ENCODE measurements at regions not wholly inside any gene's neighbourhood (a gene's known extent, or its start where the extent isn't known, plus 50 kb on each side); places are given as distances from the start of the nearest gene placed in this dataset.

- no peak for DNase-seq
- Histone ChIP-seq H3K36me3 (ENCODE audit: insufficient read depth, low read length) (no peaks in the 10 kb centered on the region), H3K4me3 (ENCODE audit: low read depth in 1 of 2, low read length in 2 of 2) (no peak overlapping the region), H3K4me2 (ENCODE audit: insufficient read depth, low read length) (no peak overlapping the region), H3K27me3 (ENCODE audit: insufficient read depth, low read length, poor library complexity) (no peaks in the 10 kb centered on the region), H2AFZ (ENCODE audit: low read depth, low read length) (no peak overlapping the region), H3K27ac (ENCODE audit: low read length) (no peak overlapping the region), H4K20me1 (ENCODE audit: insufficient read depth, low read length) (no peaks in the 10 kb centered on the region), H3K79me2 (ENCODE audit: insufficient read depth, low read length) (no peaks in the 10 kb centered on the region), H3K9me3 (ENCODE audit: insufficient read depth, low read length, severe bottlenecking) (no peaks in the 10 kb centered on the region), H3K9ac (ENCODE audit: low read depth, low read length) (no peak overlapping the region), H3K4me1 (ENCODE audit: insufficient read depth, low read length) (no peaks in the 10 kb centered on the region)
- no peak for ATAC-seq (ENCODE audit: insufficient read depth, low read depth)
- TF ChIP-seq CTCF (IDR thresholded peaks at IDR 0.05; ENCODE audit: borderline replicate concordance, extremely low read depth, low read length, poor library complexity, severe bottlenecking), result no peak
- TF ChIP-seq EZH2 (IDR thresholded peaks at IDR 0.05; ENCODE audit: borderline replicate concordance, low read depth, low read length, severe bottlenecking), result no peak
Measured at GRCh38 chr9:16138561-16139491, 586.0 kb downstream of the CCDC171 start.

- no peaks in the 10 kb centered on the region for H3K79me2 ChIP-seq (ENCODE audit: insufficient read depth, low read length)
- DNase-seq (no peak), ATAC-seq (ENCODE audit: insufficient read depth, low read depth) (no peak)
- TF ChIP-seq EZH2 (IDR thresholded peaks at IDR 0.05; ENCODE audit: borderline replicate concordance, low read depth, low read length, severe bottlenecking) (no peak), CTCF (IDR thresholded peaks at IDR 0.05; ENCODE audit: borderline replicate concordance, extremely low read depth, low read length, poor library complexity, severe bottlenecking) (no peak)
- H3K4me2 ChIP-seq (ENCODE audit: insufficient read depth, low read length), result no peak overlapping the region
- H4K20me1 ChIP-seq (ENCODE audit: insufficient read depth, low read length), result no peaks in the 10 kb centered on the region
- H3K4me1 ChIP-seq (ENCODE audit: insufficient read depth, low read length), result peaks cover 3% of the 10 kb centered on the region; the same call in 1 of the 2 replicates
- no peaks in the 10 kb centered on the region for H3K27me3 ChIP-seq (ENCODE audit: insufficient read depth, low read length, poor library complexity)
- H3K36me3 ChIP-seq (ENCODE audit: insufficient read depth, low read length), result no peaks in the 10 kb centered on the region
- no peak overlapping the region for H2AFZ ChIP-seq (ENCODE audit: low read depth, low read length)
- no peak overlapping the region for H3K9ac ChIP-seq (ENCODE audit: low read depth, low read length)
- H3K9me3 ChIP-seq (ENCODE audit: insufficient read depth, low read length, severe bottlenecking), result no peaks in the 10 kb centered on the region
- H3K4me3 ChIP-seq (ENCODE audit: low read depth in 1 of 2, low read length in 2 of 2), result no peak overlapping the region
- no peak overlapping the region for H3K27ac ChIP-seq (ENCODE audit: low read length)
Measured at GRCh38 chr9:16139774-16140173, 586.9 kb downstream of the CCDC171 start.

GRCh38 chr9:16143310-16143709 lies 590.5 kb downstream of the CCDC171 start:
- Histone ChIP-seq H3K9ac (ENCODE audit: low read depth, low read length) (no peak overlapping the region), H3K4me2 (ENCODE audit: insufficient read depth, low read length) (no peak overlapping the region), H3K4me3 (ENCODE audit: low read depth in 1 of 2, low read length in 2 of 2) (no peak overlapping the region), H3K27me3 (ENCODE audit: insufficient read depth, low read length, poor library complexity) (no peaks in the 10 kb centered on the region), H3K9me3 (ENCODE audit: insufficient read depth, low read length, severe bottlenecking) (no peaks in the 10 kb centered on the region), H3K27ac (ENCODE audit: low read length) (no peak overlapping the region), H2AFZ (ENCODE audit: low read depth, low read length) (no peak overlapping the region), H3K79me2 (ENCODE audit: insufficient read depth, low read length) (no peaks in the 10 kb centered on the region), H4K20me1 (ENCODE audit: insufficient read depth, low read length) (no peaks in the 10 kb centered on the region), H3K36me3 (ENCODE audit: insufficient read depth, low read length) (no peaks in the 10 kb centered on the region), H3K4me1 (ENCODE audit: insufficient read depth, low read length) (peaks cover 3% of the 10 kb centered on the region; the same call in 1 of the 2 replicates)
- TF ChIP-seq CTCF (IDR thresholded peaks at IDR 0.05; ENCODE audit: borderline replicate concordance, extremely low read depth, low read length, poor library complexity, severe bottlenecking), result no peak
- no peak for TF ChIP-seq EZH2 (IDR thresholded peaks at IDR 0.05; ENCODE audit: borderline replicate concordance, low read depth, low read length, severe bottlenecking)
- DNase-seq, result no peak
- no peak for ATAC-seq (ENCODE audit: insufficient read depth, low read depth)

Measured in DND-41 (cell line).